Osteoblast (primary cell): ENCODE measurements at regions not wholly inside any gene's neighbourhood (a gene's known extent, or its start where the extent isn't known, plus 50 kb on each side); places are given as distances from the start of the nearest gene placed in this dataset.

Experiments
- DNase-seq: peaks from one replicate; pipeline ENCODE4 v3.0.0; 2011; ENCODE audit warnings: low spot score, mixed read lengths; ENCODE audit not compliant: insufficient read length; ENCODE audit errors: missing footprints
- H2AFZ ChIP-seq: 2 replicates; pipeline ENCODE4 v1.6.0; 2011; ENCODE audit warnings: mild to moderate bottlenecking, low read length
- H3K27ac ChIP-seq: 2 replicates; pipeline ENCODE4 v1.5.1; 2011; ENCODE audit warnings: mild to moderate bottlenecking, low read depth, low read length, moderate library complexity
- H3K27me3 ChIP-seq: 2 replicates; pipeline ENCODE4 v1.6.0; 2012; ENCODE audit warnings: mild to moderate bottlenecking, control low read depth, inconsistent platforms, low read length, moderate library complexity; ENCODE audit not compliant: insufficient read depth
- H3K36me3 ChIP-seq: 2 replicates; pipeline ENCODE4 v1.5.1; 2011; ENCODE audit warnings: mild to moderate bottlenecking, low read length, control low read depth, moderate library complexity; ENCODE audit not compliant: insufficient read depth
- H3K4me1 ChIP-seq: 2 replicates; pipeline ENCODE4 v1.5.1; 2011; ENCODE audit warnings: mild to moderate bottlenecking, low read length, control low read depth, moderate library complexity; ENCODE audit not compliant: insufficient read depth
- H3K4me2 ChIP-seq: 2 replicates; pipeline ENCODE4 v1.6.0; 2011; ENCODE audit warnings: mild to moderate bottlenecking, low read length; ENCODE audit not compliant: insufficient read depth
- H3K4me3 ChIP-seq: fragments of 200-600 bp; sonication (generic); 3 replicates; pipeline ENCODE4 v1.5.1; 2012; ENCODE audit warnings: mild to moderate bottlenecking, low read length, inconsistent platforms; ENCODE audit not compliant: insufficient read depth
- H3K79me2 ChIP-seq: 2 replicates; pipeline ENCODE4 v1.6.0; 2012; ENCODE audit warnings: mild to moderate bottlenecking, low read length, control low read depth, inconsistent platforms; ENCODE audit not compliant: insufficient read depth
- H3K9me3 ChIP-seq: 2 replicates; pipeline ENCODE4 v1.5.1; 2011; ENCODE audit warnings: low read depth, low read length, control low read depth
- H4K20me1 ChIP-seq: 2 replicates; pipeline ENCODE4 v1.6.0; 2012; ENCODE audit warnings: mild to moderate bottlenecking, low read length, control low read depth; ENCODE audit not compliant: insufficient read depth
- TF ChIP-seq, protein P1 (sequence below): IDR thresholded peaks from 2 replicates; pipeline ENCODE4 v1.5.1; 2011; ENCODE audit warnings: mild to moderate bottlenecking, low read depth, low read length, moderate library complexity; ENCODE audit errors: extremely low read depth

- Histone ChIP-seq H3K4me1 (no peaks in the 10 kb centered on the region), H3K4me2 (no peak overlapping the region), H3K79me2 (no peaks in the 10 kb centered on the region), H3K36me3 (no peaks in the 10 kb centered on the region), H4K20me1 (no peaks in the 10 kb centered on the region), H2AFZ (no peak overlapping the region), H3K4me3 (no peak overlapping the region), H3K27me3 (no peaks in the 10 kb centered on the region), H3K27ac (no peak overlapping the region), H3K9me3 (no peaks in the 10 kb centered on the region)
- TF ChIP-seq, protein P1, sequence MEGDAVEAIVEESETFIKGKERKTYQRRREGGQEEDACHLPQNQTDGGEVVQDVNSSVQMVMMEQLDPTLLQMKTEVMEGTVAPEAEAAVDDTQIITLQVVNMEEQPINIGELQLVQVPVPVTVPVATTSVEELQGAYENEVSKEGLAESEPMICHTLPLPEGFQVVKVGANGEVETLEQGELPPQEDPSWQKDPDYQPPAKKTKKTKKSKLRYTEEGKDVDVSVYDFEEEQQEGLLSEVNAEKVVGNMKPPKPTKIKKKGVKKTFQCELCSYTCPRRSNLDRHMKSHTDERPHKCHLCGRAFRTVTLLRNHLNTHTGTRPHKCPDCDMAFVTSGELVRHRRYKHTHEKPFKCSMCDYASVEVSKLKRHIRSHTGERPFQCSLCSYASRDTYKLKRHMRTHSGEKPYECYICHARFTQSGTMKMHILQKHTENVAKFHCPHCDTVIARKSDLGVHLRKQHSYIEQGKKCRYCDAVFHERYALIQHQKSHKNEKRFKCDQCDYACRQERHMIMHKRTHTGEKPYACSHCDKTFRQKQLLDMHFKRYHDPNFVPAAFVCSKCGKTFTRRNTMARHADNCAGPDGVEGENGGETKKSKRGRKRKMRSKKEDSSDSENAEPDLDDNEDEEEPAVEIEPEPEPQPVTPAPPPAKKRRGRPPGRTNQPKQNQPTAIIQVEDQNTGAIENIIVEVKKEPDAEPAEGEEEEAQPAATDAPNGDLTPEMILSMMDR, result no peak
- DNase-seq, result no peak
Measured at GRCh38 chr10:111762114-111762513, 421.5 kb downstream of the GPAM start.

DNA sequence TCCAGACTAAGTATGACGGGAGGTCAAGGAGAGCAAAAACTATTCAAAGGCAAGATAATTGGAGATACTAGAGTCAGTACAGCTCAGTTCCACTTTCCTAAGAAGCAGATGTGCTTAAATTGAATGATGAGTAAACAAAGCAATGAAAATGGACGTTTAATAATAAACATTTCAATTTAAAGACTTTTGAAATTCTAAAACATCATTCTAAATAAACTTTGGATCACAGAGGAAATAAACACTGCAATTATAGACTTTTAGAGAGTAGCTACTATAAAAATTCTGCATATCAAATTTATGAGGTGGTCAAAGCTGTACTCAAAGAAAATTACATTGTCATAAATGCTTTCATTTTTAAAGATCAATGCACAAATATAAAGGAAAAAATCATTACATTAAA lies 418.3 kb downstream of the GPAM start:
- Histone ChIP-seq H3K4me3 (no peak overlapping the region), H3K36me3 (no peaks in the 10 kb centered on the region), H3K4me2 (no peak overlapping the region), H3K79me2 (no peaks in the 10 kb centered on the region), H3K4me1 (no peaks in the 10 kb centered on the region), H3K27me3 (no peaks in the 10 kb centered on the region), H4K20me1 (no peaks in the 10 kb centered on the region), H3K9me3 (no peaks in the 10 kb centered on the region), H3K27ac (no peak overlapping the region), H2AFZ (no peak overlapping the region)
- no peak for DNase-seq
- TF ChIP-seq, protein P1, result no peak

DNA sequence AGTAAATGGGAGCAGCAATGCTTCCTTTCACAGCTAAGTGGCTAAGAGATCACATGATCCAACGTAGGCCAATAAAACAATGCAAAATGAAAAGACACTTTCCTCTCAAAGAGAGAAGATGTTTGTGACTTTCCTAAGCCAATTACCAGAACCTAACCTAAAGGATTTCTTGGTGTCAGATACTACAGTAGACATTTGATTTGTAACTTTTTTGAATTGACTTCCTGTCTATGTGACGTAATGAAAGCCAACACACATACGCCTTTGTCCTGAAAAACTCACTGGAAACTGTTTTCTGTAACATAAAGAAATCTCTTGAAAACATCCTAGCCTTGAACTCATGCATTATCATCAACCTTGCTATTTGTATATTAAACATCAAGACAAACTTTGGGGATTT lies 417.1 kb downstream of the GPAM start:
- H3K4me1 ChIP-seq, result no peaks in the 10 kb centered on the region
- TF ChIP-seq, protein P1, result no peak
- no peak overlapping the region for H2AFZ ChIP-seq
- no peaks in the 10 kb centered on the region for H3K27me3 ChIP-seq
- H4K20me1 ChIP-seq, result no peaks in the 10 kb centered on the region
- H3K36me3 ChIP-seq, result no peaks in the 10 kb centered on the region
- H3K79me2 ChIP-seq, result no peaks in the 10 kb centered on the region
- no peaks in the 10 kb centered on the region for H3K9me3 ChIP-seq
- no peak for DNase-seq
- H3K4me3 ChIP-seq, result no peak overlapping the region
- H3K4me2 ChIP-seq, result no peak overlapping the region
- no peak overlapping the region for H3K27ac ChIP-seq

GRCh38 chr10:111767661-111768060 lies 415.9 kb downstream of the GPAM start:
- H3K79me2 ChIP-seq, result no peaks in the 10 kb centered on the region
- H2AFZ ChIP-seq, result no peak overlapping the region
- H3K4me2 ChIP-seq, result no peak overlapping the region
- TF ChIP-seq, protein P1, result no peak
- H3K4me3 ChIP-seq, result no peak overlapping the region
- H4K20me1 ChIP-seq, result no peaks in the 10 kb centered on the region
- no peaks in the 10 kb centered on the region for H3K4me1 ChIP-seq
- no peaks in the 10 kb centered on the region for H3K36me3 ChIP-seq
- no peak overlapping the region for H3K27ac ChIP-seq
- DNase-seq, result no peak
- H3K9me3 ChIP-seq, result no peaks in the 10 kb centered on the region
- no peaks in the 10 kb centered on the region for H3K27me3 ChIP-seq
